SK-N-SH treated with all-trans-retinoic acid at 6 μM for 48 hours (cell line): ENCODE measurements at regions not wholly inside any gene's neighbourhood (a gene's known extent, or its start where the extent isn't known, plus 50 kb on each side); places are given as distances from the start of the nearest gene placed in this dataset.

ENCODE experiments used
- ATAC-seq: fragments of 200-7000 bp; cut with Tn5 transposase; 3 replicates; pipeline ENCODE4 v1.9.1; 2020; ENCODE audit warnings: mild to moderate bottlenecking, moderate library complexity
- ARNTL ChIP-seq: fragments of 450-650 bp; formaldehyde crosslinking; IDR thresholded peaks from 2 replicates; pipeline ENCODE4 v1.5.0; 2020; ENCODE audit warnings: low read depth, mild to moderate bottlenecking, moderate library complexity, borderline replicate concordance
- CSDC2 ChIP-seq: fragments of 250-450 bp; sonication (Bioruptor Pico); IDR thresholded peaks from 2 replicates; pipeline ENCODE4 v1.5.0; 2020; ENCODE audit warnings: mild to moderate bottlenecking, moderate library complexity
- ESRRG ChIP-seq: fragments of 250-450 bp; sonication (Bioruptor Pico); IDR thresholded peaks from 2 replicates; pipeline ENCODE4 v1.6.1; 2021; ENCODE audit warnings: mild to moderate bottlenecking
- GLIS3 ChIP-seq: fragments of 250-450 bp; sonication (Bioruptor Pico); IDR thresholded peaks from 2 replicates; pipeline ENCODE4 v1.5.0; 2020; ENCODE audit warnings: mild to moderate bottlenecking, moderate library complexity
- ISL1 ChIP-seq: fragments of 250-450 bp; sonication (Bioruptor Pico); IDR thresholded peaks from 2 replicates; pipeline ENCODE4 v2.1.2; 2022; ENCODE audit warnings: mild to moderate bottlenecking, moderate library complexity
- OSR1 ChIP-seq: fragments of 250-450 bp; sonication (Bioruptor Pico); IDR thresholded peaks from 2 replicates; pipeline ENCODE4 v1.8.0; 2022; ENCODE audit warnings: moderate library complexity, mild to moderate bottlenecking, inconsistent platforms
- PPARA ChIP-seq: fragments of 250-450 bp; sonication (Bioruptor Pico); IDR thresholded peaks from 2 replicates; pipeline ENCODE4 v1.5.0; 2020; ENCODE audit warnings: mild to moderate bottlenecking, borderline replicate concordance
- RARB ChIP-seq: fragments of 250-450 bp; sonication (Bioruptor Pico); IDR thresholded peaks from 2 replicates; pipeline ENCODE4 v1.8.0; 2021; ENCODE audit warnings: mild to moderate bottlenecking, moderate library complexity
- SNAI2 ChIP-seq: fragments of 250-450 bp; sonication (Bioruptor Pico); IDR thresholded peaks from 2 replicates; pipeline ENCODE4 v1.5.0; 2020; ENCODE audit warnings: mild to moderate bottlenecking, moderate library complexity
- TCF4 ChIP-seq: fragments of 250-450 bp; sonication (Bioruptor Pico); IDR thresholded peaks from 2 replicates; pipeline ENCODE4 v1.8.0; 2021; ENCODE audit warnings: mild to moderate bottlenecking, moderate library complexity, borderline replicate concordance
- TOX ChIP-seq: fragments of 250-450 bp; sonication (Bioruptor Pico); IDR thresholded peaks from 2 replicates; pipeline ENCODE4 v1.8.0; 2021; ENCODE audit warnings: mild to moderate bottlenecking, moderate library complexity, borderline replicate concordance
- ZC3H10 ChIP-seq: fragments of 250-450 bp; sonication (Bioruptor Pico); IDR thresholded peaks from 2 replicates; pipeline ENCODE4 v1.5.1; 2021; ENCODE audit warnings: mild to moderate bottlenecking, moderate library complexity
- ZFP30 ChIP-seq: fragments of 450-650 bp; formaldehyde crosslinking; IDR thresholded peaks from 2 replicates; pipeline ENCODE4 v1.5.0; 2022; ENCODE audit warnings: mild to moderate bottlenecking, moderate library complexity
- ZNF565 ChIP-seq: fragments of 450-650 bp; formaldehyde crosslinking; conservative IDR thresholded peaks from 2 replicates; pipeline ENCODE4 v1.5.0; 2020; ENCODE audit warnings: low read depth, mild to moderate bottlenecking, moderate library complexity
- ZNF70 ChIP-seq: fragments of 450-650 bp; formaldehyde crosslinking; IDR thresholded peaks from 2 replicates; pipeline ENCODE4 v1.5.0; 2020; ENCODE audit warnings: mild to moderate bottlenecking, moderate library complexity
- TF ChIP-seq, protein P1 (sequence below): fragments of 250-450 bp; sonication (Bioruptor Pico); IDR thresholded peaks from 2 replicates; pipeline ENCODE4 v1.8.0; 2020; ENCODE audit warnings: mild to moderate bottlenecking, moderate library complexity, borderline replicate concordance
- TF ChIP-seq, protein P2 (sequence below): fragments of 250-450 bp; sonication (Bioruptor Pico); IDR thresholded peaks from 2 replicates; pipeline ENCODE4 v1.8.0; 2021; ENCODE audit warnings: low read depth, mild to moderate bottlenecking, moderate library complexity, borderline replicate concordance
- TF ChIP-seq, protein P3 (sequence below): fragments of 250-450 bp; sonication (Bioruptor Pico); IDR thresholded peaks from 2 replicates; pipeline ENCODE4 v1.5.0; 2020; ENCODE audit warnings: mild to moderate bottlenecking, moderate library complexity
- TF ChIP-seq, protein P4 (sequence below): fragments of 250-450 bp; sonication (Bioruptor Pico); IDR thresholded peaks from 2 replicates; pipeline ENCODE4 v1.5.1; 2020; ENCODE audit warnings: low read depth, mild to moderate bottlenecking, moderate library complexity
- TF ChIP-seq, protein P5 (sequence below): fragments of 250-450 bp; sonication (Bioruptor Pico); IDR thresholded peaks from 2 replicates; pipeline ENCODE4 v1.5.1; 2021; ENCODE audit warnings: mild to moderate bottlenecking, moderate library complexity

DNA sequence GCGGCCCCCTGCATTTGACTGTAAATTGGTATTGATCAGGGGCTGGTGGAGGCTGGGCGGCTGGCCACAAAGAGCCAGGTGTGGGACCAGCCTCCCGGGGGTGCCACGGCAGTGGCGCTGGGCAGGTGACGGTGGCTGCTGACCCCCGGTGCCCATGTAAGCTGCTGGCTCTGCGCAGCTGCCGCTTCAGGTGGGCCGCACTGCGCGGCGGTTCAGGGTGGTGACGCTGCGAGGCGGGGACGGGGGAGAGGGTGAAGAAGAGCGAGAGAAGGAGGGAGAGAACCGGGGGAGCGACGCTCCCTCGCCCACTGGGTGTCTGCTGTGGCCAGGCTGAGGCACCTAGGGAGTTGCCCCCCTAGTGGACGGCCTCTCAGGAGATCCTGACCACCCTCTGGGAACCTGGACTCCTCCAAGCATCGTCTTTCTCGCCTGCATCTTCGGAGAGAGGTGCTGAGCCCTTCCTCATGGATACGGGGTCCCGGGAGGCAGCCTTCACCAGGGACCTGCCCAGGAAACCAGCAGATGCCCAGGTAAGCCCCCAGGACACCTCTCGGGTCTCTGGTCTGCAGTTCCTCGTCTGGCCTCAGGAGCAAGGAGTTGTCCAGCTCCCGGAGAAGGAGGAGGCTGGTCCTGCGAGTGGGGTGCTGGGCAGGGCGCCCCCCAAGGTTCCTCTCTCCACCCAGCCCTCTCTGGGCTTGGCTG lies 77.5 kb upstream of the GATA5 start:
- TF ChIP-seq ZNF70 (no peak), RARB (CRISPR knock-in tag) (no peak), OSR1 (no peak), PPARA (CRISPR knock-in tag) (no peak), ZNF565 (CRISPR knock-in tag) (no peak), TCF4 (CRISPR knock-in tag) (no peak), CSDC2 (no peak), ESRRG (CRISPR knock-in tag) (no peak), ARNTL (no peak), TOX (no peak), GLIS3 (CRISPR knock-in tag) (no peak)
- TF ChIP-seq, protein P1, sequence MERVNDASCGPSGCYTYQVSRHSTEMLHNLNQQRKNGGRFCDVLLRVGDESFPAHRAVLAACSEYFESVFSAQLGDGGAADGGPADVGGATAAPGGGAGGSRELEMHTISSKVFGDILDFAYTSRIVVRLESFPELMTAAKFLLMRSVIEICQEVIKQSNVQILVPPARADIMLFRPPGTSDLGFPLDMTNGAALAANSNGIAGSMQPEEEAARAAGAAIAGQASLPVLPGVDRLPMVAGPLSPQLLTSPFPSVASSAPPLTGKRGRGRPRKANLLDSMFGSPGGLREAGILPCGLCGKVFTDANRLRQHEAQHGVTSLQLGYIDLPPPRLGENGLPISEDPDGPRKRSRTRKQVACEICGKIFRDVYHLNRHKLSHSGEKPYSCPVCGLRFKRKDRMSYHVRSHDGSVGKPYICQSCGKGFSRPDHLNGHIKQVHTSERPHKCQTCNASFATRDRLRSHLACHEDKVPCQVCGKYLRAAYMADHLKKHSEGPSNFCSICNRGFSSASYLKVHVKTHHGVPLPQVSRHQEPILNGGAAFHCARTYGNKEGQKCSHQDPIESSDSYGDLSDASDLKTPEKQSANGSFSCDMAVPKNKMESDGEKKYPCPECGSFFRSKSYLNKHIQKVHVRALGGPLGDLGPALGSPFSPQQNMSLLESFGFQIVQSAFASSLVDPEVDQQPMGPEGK: no peak
- TF ChIP-seq, protein P2, sequence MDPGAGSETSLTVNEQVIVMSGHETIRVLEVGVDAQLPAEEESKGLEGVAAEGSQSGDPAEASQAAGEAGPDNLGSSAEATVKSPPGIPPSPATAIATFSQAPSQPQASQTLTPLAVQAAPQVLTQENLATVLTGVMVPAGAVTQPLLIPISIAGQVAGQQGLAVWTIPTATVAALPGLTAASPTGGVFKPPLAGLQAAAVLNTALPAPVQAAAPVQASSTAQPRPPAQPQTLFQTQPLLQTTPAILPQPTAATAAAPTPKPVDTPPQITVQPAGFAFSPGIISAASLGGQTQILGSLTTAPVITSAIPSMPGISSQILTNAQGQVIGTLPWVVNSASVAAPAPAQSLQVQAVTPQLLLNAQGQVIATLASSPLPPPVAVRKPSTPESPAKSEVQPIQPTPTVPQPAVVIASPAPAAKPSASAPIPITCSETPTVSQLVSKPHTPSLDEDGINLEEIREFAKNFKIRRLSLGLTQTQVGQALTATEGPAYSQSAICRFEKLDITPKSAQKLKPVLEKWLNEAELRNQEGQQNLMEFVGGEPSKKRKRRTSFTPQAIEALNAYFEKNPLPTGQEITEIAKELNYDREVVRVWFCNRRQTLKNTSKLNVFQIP (CRISPR knock-in tag): no peak
- TF ChIP-seq, protein P3, sequence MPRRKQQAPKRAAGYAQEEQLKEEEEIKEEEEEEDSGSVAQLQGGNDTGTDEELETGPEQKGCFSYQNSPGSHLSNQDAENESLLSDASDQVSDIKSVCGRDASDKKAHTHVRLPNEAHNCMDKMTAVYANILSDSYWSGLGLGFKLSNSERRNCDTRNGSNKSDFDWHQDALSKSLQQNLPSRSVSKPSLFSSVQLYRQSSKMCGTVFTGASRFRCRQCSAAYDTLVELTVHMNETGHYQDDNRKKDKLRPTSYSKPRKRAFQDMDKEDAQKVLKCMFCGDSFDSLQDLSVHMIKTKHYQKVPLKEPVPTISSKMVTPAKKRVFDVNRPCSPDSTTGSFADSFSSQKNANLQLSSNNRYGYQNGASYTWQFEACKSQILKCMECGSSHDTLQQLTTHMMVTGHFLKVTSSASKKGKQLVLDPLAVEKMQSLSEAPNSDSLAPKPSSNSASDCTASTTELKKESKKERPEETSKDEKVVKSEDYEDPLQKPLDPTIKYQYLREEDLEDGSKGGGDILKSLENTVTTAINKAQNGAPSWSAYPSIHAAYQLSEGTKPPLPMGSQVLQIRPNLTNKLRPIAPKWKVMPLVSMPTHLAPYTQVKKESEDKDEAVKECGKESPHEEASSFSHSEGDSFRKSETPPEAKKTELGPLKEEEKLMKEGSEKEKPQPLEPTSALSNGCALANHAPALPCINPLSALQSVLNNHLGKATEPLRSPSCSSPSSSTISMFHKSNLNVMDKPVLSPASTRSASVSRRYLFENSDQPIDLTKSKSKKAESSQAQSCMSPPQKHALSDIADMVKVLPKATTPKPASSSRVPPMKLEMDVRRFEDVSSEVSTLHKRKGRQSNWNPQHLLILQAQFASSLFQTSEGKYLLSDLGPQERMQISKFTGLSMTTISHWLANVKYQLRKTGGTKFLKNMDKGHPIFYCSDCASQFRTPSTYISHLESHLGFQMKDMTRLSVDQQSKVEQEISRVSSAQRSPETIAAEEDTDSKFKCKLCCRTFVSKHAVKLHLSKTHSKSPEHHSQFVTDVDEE (CRISPR knock-in tag): no peak
- TF ChIP-seq, protein P4, sequence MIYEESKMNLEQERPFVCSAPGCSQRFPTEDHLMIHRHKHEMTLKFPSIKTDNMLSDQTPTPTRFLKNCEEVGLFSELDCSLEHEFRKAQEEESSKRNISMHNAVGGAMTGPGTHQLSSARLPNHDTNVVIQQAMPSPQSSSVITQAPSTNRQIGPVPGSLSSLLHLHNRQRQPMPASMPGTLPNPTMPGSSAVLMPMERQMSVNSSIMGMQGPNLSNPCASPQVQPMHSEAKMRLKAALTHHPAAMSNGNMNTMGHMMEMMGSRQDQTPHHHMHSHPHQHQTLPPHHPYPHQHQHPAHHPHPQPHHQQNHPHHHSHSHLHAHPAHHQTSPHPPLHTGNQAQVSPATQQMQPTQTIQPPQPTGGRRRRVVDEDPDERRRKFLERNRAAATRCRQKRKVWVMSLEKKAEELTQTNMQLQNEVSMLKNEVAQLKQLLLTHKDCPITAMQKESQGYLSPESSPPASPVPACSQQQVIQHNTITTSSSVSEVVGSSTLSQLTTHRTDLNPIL: no peak
- no peak for ATAC-seq

DNA sequence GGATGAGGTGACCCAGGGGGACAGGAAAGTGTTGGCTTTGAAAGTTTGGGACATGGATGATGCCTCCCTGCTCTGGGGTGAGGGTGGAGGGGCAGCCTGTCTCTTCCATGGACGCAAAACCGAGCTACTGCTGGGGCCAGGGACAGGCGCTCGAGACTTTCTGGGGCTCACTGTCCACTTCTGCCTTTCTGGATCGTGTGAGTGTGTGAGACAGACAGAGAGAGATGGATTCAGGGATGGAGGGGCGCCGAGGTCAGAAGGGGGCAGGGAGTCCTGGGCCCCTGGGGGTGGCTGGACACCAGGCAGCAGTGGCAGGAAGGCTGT lies 78.0 kb upstream of the GATA5 start:
- no peak for ATAC-seq
- no peak for TF ChIP-seq ZNF565 (CRISPR knock-in tag)
- TF ChIP-seq PPARA (CRISPR knock-in tag): no peak
- TF ChIP-seq ZC3H10 (CRISPR knock-in tag): no peak
- TF ChIP-seq, protein P5, sequence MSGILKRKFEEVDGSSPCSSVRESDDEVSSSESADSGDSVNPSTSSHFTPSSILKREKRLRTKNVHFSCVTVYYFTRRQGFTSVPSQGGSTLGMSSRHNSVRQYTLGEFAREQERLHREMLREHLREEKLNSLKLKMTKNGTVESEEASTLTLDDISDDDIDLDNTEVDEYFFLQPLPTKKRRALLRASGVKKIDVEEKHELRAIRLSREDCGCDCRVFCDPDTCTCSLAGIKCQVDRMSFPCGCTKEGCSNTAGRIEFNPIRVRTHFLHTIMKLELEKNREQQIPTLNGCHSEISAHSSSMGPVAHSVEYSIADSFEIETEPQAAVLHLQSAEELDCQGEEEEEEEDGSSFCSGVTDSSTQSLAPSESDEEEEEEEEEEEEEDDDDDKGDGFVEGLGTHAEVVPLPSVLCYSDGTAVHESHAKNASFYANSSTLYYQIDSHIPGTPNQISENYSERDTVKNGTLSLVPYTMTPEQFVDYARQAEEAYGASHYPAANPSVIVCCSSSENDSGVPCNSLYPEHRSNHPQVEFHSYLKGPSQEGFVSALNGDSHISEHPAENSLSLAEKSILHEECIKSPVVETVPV (CRISPR knock-in tag): no peak
- no peak for TF ChIP-seq ZNF70
- TF ChIP-seq ZFP30 (CRISPR knock-in tag): no peak
- TF ChIP-seq, protein P3 (CRISPR knock-in tag): no peak
- TF ChIP-seq GLIS3 (CRISPR knock-in tag): no peak
- TF ChIP-seq ESRRG (CRISPR knock-in tag): no peak
- TF ChIP-seq ISL1 (CRISPR knock-in tag): no peak
- TF ChIP-seq SNAI2 (CRISPR knock-in tag): no peak
